ENCODE measurements at regions not wholly inside any gene's neighbourhood (a gene's known extent, or its start where the extent isn't known, plus 50 kb on each side); places are given as distances from the start of the nearest gene placed in this dataset.

- no peaks in the 10 kb centered on the region for H3K27me3 ChIP-seq (ENCODE audit: control insufficient read depth, insufficient read depth, low read length)
- H3K27ac ChIP-seq (ENCODE audit: insufficient read depth, low read length, poor library complexity, severe bottlenecking): no peak overlapping the region
These were observed 206.4 kb upstream of the BCOR start for GRCh38 chrX:40304115-40304514.

DNA sequence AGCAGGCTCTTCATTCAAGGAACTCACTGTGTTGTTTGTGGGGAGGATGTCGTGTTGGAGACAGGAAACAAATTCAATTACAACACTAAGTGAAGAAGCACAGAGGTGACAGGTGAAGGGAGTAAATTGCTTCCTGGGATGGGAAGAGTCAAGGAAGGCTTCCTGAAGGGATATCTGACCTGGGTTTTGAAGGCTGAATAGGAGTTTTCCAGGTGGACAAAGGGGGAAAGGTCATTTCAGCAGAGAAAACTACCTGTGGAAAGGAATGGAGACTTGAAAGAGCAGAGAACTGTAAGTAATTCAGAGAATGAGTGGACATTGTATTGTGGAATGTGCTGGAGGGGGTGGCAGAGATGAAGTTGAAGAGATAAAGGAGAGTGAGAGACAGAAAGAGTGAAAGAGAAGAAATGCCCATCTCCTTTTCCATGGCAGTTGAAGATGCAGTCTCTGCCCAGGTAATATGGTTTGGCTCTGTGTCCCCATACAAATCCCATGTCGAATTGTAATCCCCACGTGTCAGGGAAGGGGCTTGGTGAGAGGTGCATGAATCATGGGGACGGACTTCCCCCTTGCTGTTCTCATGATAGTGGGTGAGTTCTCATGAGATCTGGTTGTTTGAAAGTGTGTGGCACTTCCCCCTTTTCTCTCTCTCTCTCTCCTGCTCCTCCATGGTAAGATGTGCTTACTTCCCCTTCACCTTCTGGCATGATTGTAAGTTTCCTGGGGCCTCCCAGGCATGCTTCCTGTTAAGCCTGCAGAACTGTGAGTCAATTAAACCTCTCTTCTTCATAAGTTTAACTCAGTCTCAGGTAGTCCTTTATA, 205.7 kb upstream of the BCOR start:
- no peak overlapping the region for H3K4me3 ChIP-seq (ENCODE audit: low read depth, low read length)
- DNase-seq: no peak

More at GRCh38 chrX:40304115-40304514, 206.4 kb upstream of the BCOR start:
- Mint-ChIP-seq H3K9me3 (peaks cover 0 to 5% (median 0%) of the 10 kb centered on the region in 7 donors), H3K4me3 (no peak overlapping the region), H3K27me3 (no peaks in the 10 kb centered on the region), H3K4me1 (peaks cover 0 to 11% (median 4%) of the 10 kb centered on the region in 4 donors), H3K36me3 (no peaks in the 10 kb centered on the region), H3K27ac (no peak overlapping the region)
- Histone ChIP-seq H3K36me3 (ENCODE audit: control insufficient read depth, insufficient read depth, low read length) (no peaks in the 10 kb centered on the region), H3K4me3 (ENCODE audit: low read depth, low read length) (no peak overlapping the region), H3K9me3 (ENCODE audit: control insufficient read depth in 2 of 2, low read length in 2 of 2) (no peaks in the 10 kb centered on the region), H3K4me1 (ENCODE audit: control insufficient read depth, insufficient read depth, low read length, poor library complexity, severe bottlenecking) (peaks cover 15% of the 10 kb centered on the region)
- no peak for DNase-seq
- no peak for ATAC-seq (ENCODE audit: low read depth in 2 of 2)

GRCh38 chrX:40300286-40300890, 202.6 kb upstream of the BCOR start:
- Mint-ChIP-seq H3K27ac (peak overlapping the region in 2 of 3 donors; percentile 20 to 70), H3K4me3 (peak overlapping the region; percentile 18 to 91 (median 64)), H3K4me1 (peaks cover 0 to 11% (median 4%) of the 10 kb centered on the region in 4 donors), H3K36me3 (no peaks in the 10 kb centered on the region), H3K27me3 (no peaks in the 10 kb centered on the region), H3K9me3 (no peaks in the 10 kb centered on the region)
- Histone ChIP-seq H3K36me3 (ENCODE audit: control insufficient read depth, insufficient read depth, low read length) (no peaks in the 10 kb centered on the region), H3K4me1 (ENCODE audit: control insufficient read depth, insufficient read depth, low read length, poor library complexity, severe bottlenecking) (peaks cover 16% of the 10 kb centered on the region), H3K27me3 (ENCODE audit: control insufficient read depth, insufficient read depth, low read length) (no peaks in the 10 kb centered on the region), H3K27ac (ENCODE audit: insufficient read depth, low read length, poor library complexity, severe bottlenecking) (no peak overlapping the region), H3K4me3 (ENCODE audit: low read depth, low read length) (peak overlapping the region; percentile 69), H3K9me3 (ENCODE audit: control insufficient read depth in 2 of 2, low read length in 2 of 2) (no peaks in the 10 kb centered on the region)
- DNase-seq: peak in 1 of 3 donors; percentile 43
- no peak for ATAC-seq (ENCODE audit: low read depth in 2 of 2)

More for the DNA sequence above, 205.7 kb upstream of the BCOR start:
- H3K27me3 ChIP-seq (ENCODE audit: control insufficient read depth, insufficient read depth, low read length): no peaks in the 10 kb centered on the region
- no peak overlapping the region for H3K27ac ChIP-seq (ENCODE audit: insufficient read depth, low read length, poor library complexity, severe bottlenecking)
- H3K4me1 ChIP-seq (ENCODE audit: control insufficient read depth, insufficient read depth, low read length, poor library complexity, severe bottlenecking): peaks cover 16% of the 10 kb centered on the region
- peaks cover 0 to 11% (median 4%) of the 10 kb centered on the region in 4 donors for H3K4me1 Mint-ChIP-seq
- H3K4me3 Mint-ChIP-seq: no peak overlapping the region
- peaks cover 0 to 5% (median 0%) of the 10 kb centered on the region in 7 donors for H3K9me3 Mint-ChIP-seq
- no peak for ATAC-seq (ENCODE audit: low read depth in 2 of 2)
- H3K9me3 ChIP-seq (ENCODE audit: control insufficient read depth in 2 of 2, low read length in 2 of 2): no peaks in the 10 kb centered on the region
- H3K27ac Mint-ChIP-seq: peak overlapping the region in 1 of 3 donors; percentile 28
- H3K36me3 Mint-ChIP-seq: no peaks in the 10 kb centered on the region
- no peaks in the 10 kb centered on the region for H3K27me3 Mint-ChIP-seq
- no peaks in the 10 kb centered on the region for H3K36me3 ChIP-seq (ENCODE audit: control insufficient read depth, insufficient read depth, low read length)

- Histone ChIP-seq H3K36me3 (ENCODE audit: control insufficient read depth, insufficient read depth, low read length) (no peaks in the 10 kb centered on the region), H3K4me3 (ENCODE audit: low read depth, low read length) (peak overlapping the region; percentile 69), H3K27ac (ENCODE audit: insufficient read depth, low read length, poor library complexity, severe bottlenecking) (no peak overlapping the region), H3K4me1 (ENCODE audit: control insufficient read depth, insufficient read depth, low read length, poor library complexity, severe bottlenecking) (peaks cover 16% of the 10 kb centered on the region), H3K9me3 (ENCODE audit: control insufficient read depth in 2 of 2, low read length in 2 of 2) (no peaks in the 10 kb centered on the region), H3K27me3 (ENCODE audit: control insufficient read depth, insufficient read depth, low read length) (no peaks in the 10 kb centered on the region)
- Mint-ChIP-seq H3K27ac (peak overlapping the region in 2 of 3 donors; percentile 66 to 70), H3K4me1 (peaks cover 0 to 11% (median 4%) of the 10 kb centered on the region in 4 donors), H3K9me3 (no peaks in the 10 kb centered on the region), H3K4me3 (peak overlapping the region; percentile 18 to 72 (median 41)), H3K36me3 (no peaks in the 10 kb centered on the region), H3K27me3 (no peaks in the 10 kb centered on the region)
- DNase-seq (peak in 2 of 3 donors; percentile 4 to 39), ATAC-seq (ENCODE audit: low read depth in 2 of 2) (peak; percentile 63 to 69)
These were observed 201.9 kb upstream of the BCOR start for GRCh38 chrX:40299641-40300046.

DNA sequence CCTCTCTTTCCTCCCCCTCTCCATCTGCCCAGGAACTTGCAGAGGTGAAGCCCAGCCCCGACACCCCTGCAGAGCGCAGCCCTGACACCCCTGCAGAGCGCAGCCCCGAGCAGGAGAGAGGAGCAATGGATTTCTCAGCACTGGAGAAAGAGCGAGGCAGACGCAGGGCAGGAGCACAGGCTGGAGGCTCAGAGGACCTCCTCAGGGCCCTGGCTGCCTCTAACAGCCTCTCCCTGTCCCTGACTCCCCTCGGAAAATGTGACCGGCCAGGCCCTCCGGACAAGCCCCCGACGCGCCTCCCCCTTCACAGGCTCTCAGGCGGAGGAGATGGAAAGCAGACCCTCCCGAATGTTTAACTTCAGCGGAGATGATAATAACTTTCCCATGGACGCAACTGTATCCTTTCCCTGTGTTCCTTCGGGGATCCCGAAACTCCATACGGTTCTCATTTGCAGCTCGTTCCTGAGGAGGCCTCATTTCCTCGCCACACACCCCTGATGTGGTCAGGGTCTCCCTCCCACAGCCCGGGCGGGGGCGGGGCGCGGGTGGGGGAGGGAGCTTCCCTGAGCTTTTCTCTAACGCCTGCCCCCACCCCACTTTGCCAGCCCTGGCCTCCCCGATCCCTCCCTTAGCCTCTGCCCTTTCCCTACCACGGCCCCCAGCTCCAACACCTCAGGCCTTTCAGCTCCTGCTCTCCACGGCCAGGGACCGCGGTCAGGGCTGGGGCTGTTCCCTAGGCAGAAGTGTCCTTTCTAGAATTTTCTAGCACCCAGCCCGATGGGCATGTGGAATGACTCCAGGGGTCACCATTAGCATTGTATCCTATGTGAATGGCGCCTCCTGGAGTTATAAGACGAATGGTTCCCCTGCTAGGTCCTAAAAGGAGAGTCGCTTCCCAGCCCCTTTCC, 201.1 kb upstream of the BCOR start:
- Mint-ChIP-seq H3K27me3 (no peaks in the 10 kb centered on the region), H3K9me3 (no peaks in the 10 kb centered on the region), H3K4me3 (peak overlapping the region in 2 of 4 donors; percentile 38 to 55), H3K27ac (peak overlapping the region in 1 of 3 donors; percentile 66), H3K4me1 (peaks cover 0 to 11% (median 4%) of the 10 kb centered on the region in 4 donors), H3K36me3 (no peaks in the 10 kb centered on the region)
- Histone ChIP-seq H3K27me3 (ENCODE audit: control insufficient read depth, insufficient read depth, low read length) (no peaks in the 10 kb centered on the region), H3K36me3 (ENCODE audit: control insufficient read depth, insufficient read depth, low read length) (no peaks in the 10 kb centered on the region), H3K4me1 (ENCODE audit: control insufficient read depth, insufficient read depth, low read length, poor library complexity, severe bottlenecking) (peaks cover 16% of the 10 kb centered on the region), H3K27ac (ENCODE audit: insufficient read depth, low read length, poor library complexity, severe bottlenecking) (no peak overlapping the region), H3K4me3 (ENCODE audit: low read depth, low read length) (no peak overlapping the region), H3K9me3 (ENCODE audit: control insufficient read depth in 2 of 2, low read length in 2 of 2) (no peaks in the 10 kb centered on the region)
- ATAC-seq (ENCODE audit: low read depth in 2 of 2): no peak
- DNase-seq: no peak

DNA sequence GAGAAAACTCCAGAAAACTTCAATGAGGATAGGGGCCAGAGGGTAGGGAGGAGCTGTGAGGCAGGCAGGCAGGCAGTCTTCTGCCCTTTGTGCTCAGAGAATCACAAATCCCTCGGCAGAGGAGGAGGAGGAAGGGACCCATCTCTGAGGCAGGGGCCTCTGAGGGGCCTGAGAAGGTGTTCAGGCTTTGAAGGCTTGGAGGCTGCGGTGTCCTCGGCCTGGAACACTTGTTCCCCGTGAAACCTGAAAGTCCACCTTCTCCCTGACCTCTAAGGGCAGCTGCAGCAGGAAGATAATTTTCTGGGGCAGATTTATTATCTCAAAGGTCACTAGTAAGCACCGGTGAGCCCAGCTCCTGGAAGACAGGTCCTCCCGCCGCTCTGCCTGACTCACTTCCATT, 200.3 kb upstream of the BCOR start:
- no peaks in the 10 kb centered on the region for H3K27me3 ChIP-seq (ENCODE audit: control insufficient read depth, insufficient read depth, low read length)
- H3K4me1 ChIP-seq (ENCODE audit: control insufficient read depth, insufficient read depth, low read length, poor library complexity, severe bottlenecking): peaks cover 16% of the 10 kb centered on the region
- Mint-ChIP-seq H3K27me3 (no peaks in the 10 kb centered on the region), H3K36me3 (no peaks in the 10 kb centered on the region), H3K27ac (no peak overlapping the region), H3K9me3 (no peaks in the 10 kb centered on the region), H3K4me3 (no peak overlapping the region), H3K4me1 (peaks cover 0 to 8% (median 4%) of the 10 kb centered on the region in 4 donors)
- no peaks in the 10 kb centered on the region for H3K9me3 ChIP-seq (ENCODE audit: control insufficient read depth in 2 of 2, low read length in 2 of 2)
- no peak for DNase-seq
- H3K36me3 ChIP-seq (ENCODE audit: control insufficient read depth, insufficient read depth, low read length): no peaks in the 10 kb centered on the region
- H3K4me3 ChIP-seq (ENCODE audit: low read depth, low read length): no peak overlapping the region
- no peak for ATAC-seq (ENCODE audit: low read depth in 2 of 2)
- H3K27ac ChIP-seq (ENCODE audit: insufficient read depth, low read length, poor library complexity, severe bottlenecking): no peak overlapping the region

DNA sequence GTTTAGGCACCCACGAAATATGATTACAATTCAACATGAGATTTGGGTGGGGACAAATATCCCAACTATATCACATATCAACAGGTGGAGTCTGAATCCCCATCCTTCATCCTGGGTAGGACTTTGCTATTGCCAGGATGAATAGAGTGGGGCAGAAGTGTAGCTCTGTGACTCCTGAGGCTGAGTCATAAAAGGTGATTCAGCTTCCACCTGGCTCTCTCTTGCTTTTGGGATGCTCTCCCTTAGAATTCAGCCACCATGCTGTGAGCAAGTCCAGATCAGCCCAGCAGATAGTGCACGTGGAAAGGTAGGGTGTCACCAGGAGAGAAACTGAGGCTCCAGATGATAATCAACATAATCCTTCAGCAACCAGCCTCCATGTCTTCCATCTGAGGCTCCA, 193.8 kb upstream of the BCOR start:
- H3K27me3 ChIP-seq (ENCODE audit: control insufficient read depth, insufficient read depth, low read length): no peaks in the 10 kb centered on the region
- Mint-ChIP-seq H3K27me3 (no peaks in the 10 kb centered on the region), H3K36me3 (no peaks in the 10 kb centered on the region), H3K4me1 (no peaks in the 10 kb centered on the region), H3K4me3 (no peak overlapping the region), H3K27ac (no peak overlapping the region), H3K9me3 (peaks cover 0 to 13% (median 1%) of the 10 kb centered on the region in 7 donors)
- no peak overlapping the region for H3K4me3 ChIP-seq (ENCODE audit: low read depth, low read length)
- DNase-seq (no peak), ATAC-seq (ENCODE audit: low read depth in 2 of 2) (no peak)
- H3K27ac ChIP-seq (ENCODE audit: insufficient read depth, low read length, poor library complexity, severe bottlenecking): no peak overlapping the region
- no peaks in the 10 kb centered on the region for H3K36me3 ChIP-seq (ENCODE audit: control insufficient read depth, insufficient read depth, low read length)
- no peaks in the 10 kb centered on the region for H3K4me1 ChIP-seq (ENCODE audit: control insufficient read depth, insufficient read depth, low read length, poor library complexity, severe bottlenecking)
- H3K9me3 ChIP-seq (ENCODE audit: control insufficient read depth in 2 of 2, low read length in 2 of 2): no peaks in the 10 kb centered on the region

All from CD4-positive, CD25-positive, alpha-beta regulatory T cell (primary cell).